WI38 (cell line): ENCODE measurements at regions not wholly inside any gene's neighbourhood (a gene's known extent, or its start where the extent isn't known, plus 50 kb on each side); places are given as distances from the start of the nearest gene placed in this dataset.

ENCODE experiments used
- H3K4me3 ChIP-seq: 2 replicates; pipeline ENCODE4 v1.5.1; 2011; ENCODE audit warnings: low read depth, mild to moderate bottlenecking, control low read depth, low read length
- CTCF ChIP-seq: IDR thresholded peaks from 2 replicates; pipeline ENCODE4 v1.5.1; 2012; ENCODE audit warnings: low read depth, mild to moderate bottlenecking, control low read depth, low read length

GRCh38 chr2:37782155-37782673 lies 110.8 kb upstream of the CDC42EP3 start:
- no peak for TF ChIP-seq CTCF
- H3K4me3 ChIP-seq: no peak overlapping the region

- TF ChIP-seq CTCF: no peak
- H3K4me3 ChIP-seq: no peak overlapping the region
Measured at GRCh38 chr2:37782721-37783371, 111.4 kb upstream of the CDC42EP3 start.

- TF ChIP-seq CTCF: no peak
- H3K4me3 ChIP-seq: no peak overlapping the region
Measured at GRCh38 chr2:37783545-37783944, 112.1 kb upstream of the CDC42EP3 start.

DNA sequence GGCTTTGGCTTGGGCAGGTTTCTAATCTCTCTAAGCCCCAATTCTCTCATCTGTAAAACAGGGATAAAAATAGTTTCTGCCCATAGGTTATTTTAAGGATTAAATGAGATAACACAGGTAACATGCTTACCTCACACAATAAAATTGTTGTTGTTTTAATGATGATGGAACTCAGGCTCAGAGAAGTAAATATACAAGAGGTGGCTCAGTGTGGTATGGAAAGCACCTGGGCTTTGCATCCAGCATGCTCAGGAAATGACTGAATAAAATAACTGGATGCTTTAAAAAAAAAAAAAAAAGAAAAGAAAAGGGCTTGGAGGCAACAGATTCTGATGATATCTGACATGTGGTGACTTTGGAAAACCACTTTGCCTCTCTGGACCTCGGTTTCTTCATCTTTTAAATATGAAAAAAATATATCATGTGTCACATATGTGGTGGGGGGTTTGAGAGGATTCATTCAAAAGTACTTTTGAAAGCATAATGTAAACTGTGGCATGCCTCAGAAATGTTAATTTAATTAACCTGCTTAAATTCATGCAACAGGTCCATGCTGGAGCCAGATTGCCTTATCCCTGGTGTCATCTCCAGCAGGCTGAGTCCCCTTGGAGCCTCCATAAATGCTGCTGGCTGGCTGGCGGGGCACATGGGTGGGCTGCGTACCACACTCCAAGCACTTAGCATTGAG lies 112.8 kb upstream of the CDC42EP3 start:
- no peak overlapping the region for H3K4me3 ChIP-seq
- TF ChIP-seq CTCF: no peak

DNA sequence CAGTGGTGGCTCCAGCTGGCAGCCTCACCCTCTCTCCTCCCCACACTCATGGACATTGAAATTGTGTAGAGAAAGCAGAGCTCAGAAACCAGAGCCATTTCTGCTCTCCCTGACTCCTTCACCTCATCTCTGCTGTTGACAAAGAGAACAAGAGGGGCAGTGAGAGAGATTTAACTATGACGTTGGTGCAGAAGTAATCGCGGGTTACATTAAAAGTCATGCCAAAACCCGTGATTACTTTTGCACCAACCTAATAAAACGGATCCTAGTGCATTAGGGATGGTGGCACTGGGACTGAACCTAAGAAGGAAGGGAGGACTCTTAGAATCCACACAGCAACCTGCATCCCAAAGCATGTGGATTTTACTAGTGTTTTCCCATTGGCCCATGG lies 113.3 kb upstream of the CDC42EP3 start:
- H3K4me3 ChIP-seq: no peak overlapping the region
- TF ChIP-seq CTCF: no peak

DNA sequence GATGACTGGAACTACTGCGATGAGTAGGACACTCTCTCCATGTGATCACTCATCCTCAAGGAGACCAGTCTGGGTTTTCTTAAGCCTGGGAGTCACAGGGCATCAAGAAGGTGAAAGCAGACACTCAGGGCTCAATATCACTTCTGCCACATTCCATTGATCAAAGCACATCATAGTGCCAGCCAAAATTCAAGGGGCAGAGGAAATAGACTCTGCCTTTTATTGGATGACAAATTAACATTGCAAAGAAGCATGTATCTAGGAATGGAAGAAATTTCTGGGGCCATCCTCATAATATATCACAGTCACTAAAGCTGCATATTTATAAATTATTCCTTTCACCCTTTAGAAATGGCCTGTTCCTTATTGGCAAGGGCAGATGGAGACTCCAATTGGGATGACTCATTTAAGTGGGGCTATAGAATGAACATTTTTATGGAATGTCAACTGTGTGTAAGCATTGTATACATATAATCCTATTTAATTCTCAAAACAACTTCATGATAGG lies 114.8 kb upstream of the CDC42EP3 start:
- no peak for TF ChIP-seq CTCF
- H3K4me3 ChIP-seq: no peak overlapping the region

DNA sequence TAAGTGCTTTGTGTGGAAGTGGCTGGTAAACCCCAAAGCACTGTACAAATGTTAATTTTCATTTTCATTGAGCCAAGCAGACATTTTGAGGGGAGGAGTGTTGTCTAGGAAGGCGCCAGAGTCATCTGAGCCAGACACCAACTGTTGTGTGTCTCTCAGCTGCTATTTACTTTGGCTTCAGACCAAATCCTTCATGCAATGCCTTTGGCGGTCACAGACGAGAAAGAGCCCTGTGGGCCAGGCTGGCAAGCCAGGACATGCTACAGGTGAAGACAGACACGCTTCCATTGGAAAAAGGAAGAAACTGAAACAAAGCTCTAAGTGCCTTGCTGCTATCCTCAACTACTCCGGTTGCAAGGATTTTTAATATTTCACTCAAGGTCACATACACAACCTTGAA lies 115.4 kb upstream of the CDC42EP3 start:
- H3K4me3 ChIP-seq: no peak overlapping the region
- no peak for TF ChIP-seq CTCF
